ENCODE measurements at regions not wholly inside any gene's neighbourhood (a gene's known extent, or its start where the extent isn't known, plus 50 kb on each side); places are given as distances from the start of the nearest gene placed in this dataset.
"Not testable (repeated sequence)": the region's sequence is repeated elsewhere in the genome, so short reads cannot be mapped to it uniquely, and the experiment has no call there.

- ATAC-seq, result no peak
- intact Hi-C loops (cut with DNase I), result no loop called here
- DNase-seq (ENCODE audit: low spot score), result no peak
Measured at GRCh38 chr1:30219675-30220074, 503.7 kb downstream of the MATN1 start.

- DNase-seq (ENCODE audit: low spot score), result no peak
- intact Hi-C loops (cut with DNase I), result no loop called here
- no peak for ATAC-seq
Measured at GRCh38 chr1:30218438-30218837, 504.9 kb downstream of the MATN1 start.

GRCh38 chr1:30216602-30217001 lies 506.8 kb downstream of the MATN1 start:
- no peak for ATAC-seq
- intact Hi-C loops (cut with DNase I), result no loop called here

GRCh38 chr1:30213936-30214335 lies 509.4 kb downstream of the MATN1 start:
- DNase-seq (ENCODE audit: low spot score) (no peak), ATAC-seq (no peak)
- intact Hi-C loops (cut with DNase I), result no loop called here

More at GRCh38 chr1:30216602-30217001, 506.8 kb downstream of the MATN1 start:
- DNase-seq (ENCODE audit: low spot score), result no peak

GRCh38 chr1:30207962-30208361 lies 515.4 kb downstream of the MATN1 start:
- intact Hi-C loops (cut with DNase I); ATAC-seq; DNase-seq (ENCODE audit: low spot score): not testable (repeated sequence)

- ATAC-seq; DNase-seq (ENCODE audit: low spot score); intact Hi-C loops (cut with DNase I): not testable (repeated sequence)
Measured at GRCh38 chr1:30206631-30207030, 516.8 kb downstream of the MATN1 start.

GRCh38 chr1:30204916-30205315 lies 518.5 kb downstream of the MATN1 start:
- intact Hi-C loops (cut with DNase I); DNase-seq (ENCODE audit: low spot score); ATAC-seq: not testable (repeated sequence)

GRCh38 chr1:30201015-30201414 lies 522.4 kb downstream of the MATN1 start:
- ATAC-seq (no peak), DNase-seq (ENCODE audit: low spot score) (no peak)
- intact Hi-C loops (cut with DNase I), result no loop called here

GRCh38 chr1:30200161-30200560 lies 523.2 kb downstream of the MATN1 start:
- intact Hi-C loops (cut with DNase I), result no loop called here
- no peak for ATAC-seq
- DNase-seq (ENCODE audit: low spot score), result no peak

- intact Hi-C loops (cut with DNase I), result no loop called here
- DNase-seq (ENCODE audit: low spot score) (no peak), ATAC-seq (no peak)
Measured at GRCh38 chr1:30199563-30199962, 523.8 kb downstream of the MATN1 start.

GRCh38 chr1:30198795-30199403 lies 524.5 kb downstream of the MATN1 start:
- ATAC-seq (no peak), DNase-seq (ENCODE audit: low spot score) (no peak)
- intact Hi-C loops (cut with DNase I), result no loop called here

- ATAC-seq, result no peak
- no peak for DNase-seq (ENCODE audit: low spot score)
- intact Hi-C loops (cut with DNase I), result no loop called here
Measured at GRCh38 chr1:30198451-30198760, 525.0 kb downstream of the MATN1 start.

GRCh38 chr1:30197639-30198450 lies 525.5 kb downstream of the MATN1 start:
- ATAC-seq (peak; percentile 72), DNase-seq (ENCODE audit: low spot score) (no peak)
- intact Hi-C loops (cut with DNase I), result no loop called here

GRCh38 chr1:30196872-30197638 lies 526.3 kb downstream of the MATN1 start:
- intact Hi-C loops (cut with DNase I), result no loop called here
- DNase-seq (ENCODE audit: low spot score) (no peak), ATAC-seq (peak; percentile 55)

- DNase-seq (ENCODE audit: low spot score) (no peak), ATAC-seq (no peak)
- intact Hi-C loops (cut with DNase I), result no loop called here
Measured at GRCh38 chr1:30196457-30196856, 526.9 kb downstream of the MATN1 start.

GRCh38 chr1:30195424-30196134 lies 527.8 kb downstream of the MATN1 start:
- intact Hi-C loops (cut with DNase I), result no loop called here
- DNase-seq (ENCODE audit: low spot score) (no peak), ATAC-seq (no peak)

- ATAC-seq (peak; percentile 38), DNase-seq (ENCODE audit: low spot score) (no peak)
- intact Hi-C loops (cut with DNase I), result no loop called here
Measured at GRCh38 chr1:30194741-30195423, 528.5 kb downstream of the MATN1 start.

GRCh38 chr1:30194046-30194619 lies 529.3 kb downstream of the MATN1 start:
- intact Hi-C loops (cut with DNase I), result no loop called here
- no peak for ATAC-seq
- DNase-seq (ENCODE audit: low spot score), result no peak

Measured in sciatic nerve (tissue), 2 donors.